Stimulated activated CD8-positive, alpha-beta memory T cell treated with anti-CD3 and anti-CD28 coated beads, Interleukin-12 subunit alpha, Interleukin-12 subunit beta, amount 100 ng/mL, for 24 hours (primary cell): ENCODE measurements at regions not wholly inside any gene's neighbourhood (a gene's known extent, or its start where the extent isn't known, plus 50 kb on each side); places are given as distances from the start of the nearest gene placed in this dataset.
"Not testable (repeated sequence)": the region's sequence is repeated elsewhere in the genome, so short reads cannot be mapped to it uniquely, and the experiment has no call there.

ENCODE experiments used
- DNase-seq: peaks from one replicate; pipeline ENCODE4 v3.0.0-alpha.2; 2020; ENCODE audit errors: extremely low read depth

DNA sequence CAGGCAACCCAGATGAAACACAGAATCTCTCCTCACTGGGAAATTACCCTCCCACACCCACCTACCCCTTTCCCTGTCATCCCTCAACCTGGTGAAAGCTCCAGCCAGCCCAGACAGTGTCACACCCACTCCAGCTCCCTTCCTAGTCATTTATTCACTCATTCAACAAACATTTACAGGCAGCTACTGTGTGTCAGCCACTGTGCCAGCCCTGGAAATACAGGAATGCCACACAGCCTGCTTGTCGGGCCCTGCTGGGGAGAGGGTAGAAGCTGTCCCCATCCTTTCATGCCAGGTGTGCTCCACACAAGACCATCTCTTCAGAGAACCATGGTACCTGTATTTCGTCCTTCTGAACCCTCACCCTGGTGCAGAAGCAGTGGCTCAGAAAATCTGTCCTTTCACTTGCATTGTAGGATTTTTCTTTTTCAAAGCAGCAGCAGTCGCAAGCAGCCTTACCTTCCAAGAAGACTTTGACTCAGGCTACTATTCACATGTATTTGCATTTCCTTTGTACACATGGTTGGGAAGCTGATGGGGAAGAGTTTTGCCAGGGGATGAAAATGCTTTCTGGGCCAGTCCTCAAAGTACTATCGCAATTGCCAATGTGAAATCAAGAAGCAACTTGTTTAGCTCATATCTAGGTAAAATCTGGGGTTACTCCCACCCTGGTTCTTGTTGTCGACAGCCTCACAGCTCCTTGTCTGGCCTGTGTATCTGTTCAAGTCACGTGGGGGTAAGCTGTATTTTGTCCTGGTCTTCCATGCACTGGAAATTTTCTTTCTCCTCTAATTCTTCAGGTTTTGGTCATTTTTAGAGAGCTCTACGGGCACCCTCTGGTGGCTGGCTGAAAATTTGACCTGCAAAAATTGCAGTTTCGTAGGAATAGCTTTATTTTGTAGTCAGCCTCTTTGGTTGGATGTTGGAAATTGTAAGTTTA, 147.4 kb upstream of the EGLN3 start:
- no peak for DNase-seq

DNA sequence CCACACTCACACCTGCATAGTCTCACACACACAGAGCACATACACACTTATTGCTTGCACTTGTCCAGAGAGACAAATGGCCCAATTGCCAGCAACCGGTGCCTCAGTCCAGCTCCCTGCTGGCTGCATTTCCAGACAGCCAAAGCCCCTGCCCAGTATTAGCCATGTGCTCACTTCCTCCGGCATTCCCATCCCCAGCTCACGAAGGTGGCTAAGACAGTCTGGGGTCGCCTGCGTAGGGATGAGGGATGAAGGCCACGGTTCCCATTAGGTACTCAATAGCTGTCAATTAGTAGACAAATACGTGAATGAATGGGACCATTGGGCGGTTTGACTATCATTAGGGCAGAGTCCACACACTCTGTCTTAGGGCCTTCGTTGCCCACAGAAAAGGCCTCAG, 146.8 kb upstream of the EGLN3 start:
- no peak for DNase-seq

DNA sequence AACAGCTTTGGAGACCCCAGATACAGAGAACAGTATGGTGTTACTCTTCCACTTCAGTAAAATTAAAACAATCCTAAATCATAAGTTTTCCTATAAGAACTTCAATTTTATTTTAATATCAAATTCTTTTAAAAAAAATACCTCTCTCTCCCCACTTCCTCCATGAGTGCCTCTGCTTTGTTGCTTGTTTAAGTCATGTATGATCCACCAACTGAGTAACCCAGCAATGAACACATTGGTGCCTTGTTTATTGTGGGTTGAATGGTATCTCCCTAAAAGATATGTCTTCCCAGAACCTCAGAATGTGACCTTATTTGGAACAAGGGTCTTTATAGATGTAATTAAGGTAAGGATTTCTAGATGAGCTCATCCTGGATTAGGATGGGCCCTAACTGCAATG, 143.5 kb upstream of the EGLN3 start:
- no peak for DNase-seq

DNA sequence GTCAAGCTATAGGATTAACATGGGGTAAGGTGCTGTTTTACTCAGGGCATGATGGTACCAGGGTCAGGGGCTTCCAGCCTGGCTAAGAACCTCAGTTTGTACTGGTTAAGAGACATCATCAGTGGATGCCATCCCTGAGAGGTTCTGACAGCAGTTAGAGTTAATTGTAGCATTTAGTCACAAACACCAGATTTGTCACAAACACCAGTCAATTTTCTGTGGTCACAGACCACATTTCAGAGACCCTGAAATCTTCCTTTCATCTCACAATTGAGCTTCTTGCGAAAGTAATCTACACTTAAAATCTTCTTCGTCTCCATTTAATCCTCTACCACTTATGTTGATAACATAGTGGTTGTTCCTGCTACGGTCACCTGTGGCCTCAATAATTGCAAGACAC, 143.0 kb upstream of the EGLN3 start:
- DNase-seq = no peak

DNA sequence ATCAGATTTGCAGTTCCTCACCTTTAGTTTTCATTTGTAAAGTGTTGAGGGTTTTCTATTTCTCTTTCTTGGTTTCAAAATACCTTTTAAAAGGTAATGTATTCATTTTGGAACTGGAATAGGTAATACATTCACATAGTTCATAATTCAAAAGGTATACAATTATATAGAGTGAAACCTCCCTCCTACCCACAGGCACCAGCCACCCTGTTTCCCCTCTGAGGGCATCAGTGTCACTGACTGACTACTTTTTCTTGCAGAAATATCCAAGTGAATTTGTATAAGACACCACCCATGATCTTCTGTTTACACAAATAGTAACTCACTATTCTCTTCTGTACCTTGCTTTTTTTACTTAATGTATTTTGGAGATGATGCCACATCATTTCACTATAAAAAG, 139.6 kb upstream of the EGLN3 start:
- no peak for DNase-seq

DNA sequence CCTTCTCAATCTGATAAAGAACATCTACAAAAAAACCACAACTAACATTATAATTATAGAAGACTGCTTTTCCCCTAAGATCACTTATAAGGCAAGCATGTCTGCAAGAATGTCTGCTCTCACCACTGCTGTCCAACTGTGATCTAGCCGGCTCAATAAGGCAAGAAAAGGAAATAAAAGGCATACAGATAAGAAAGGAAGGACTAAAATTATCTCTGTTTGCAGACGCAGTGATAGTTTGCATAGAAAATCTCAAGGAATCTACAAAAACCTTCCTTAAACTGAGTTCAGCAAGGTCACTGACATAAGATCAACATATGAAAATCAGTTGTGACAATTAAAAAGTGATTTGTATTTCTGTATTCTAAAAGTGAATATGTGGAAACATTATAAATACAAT, 138.0 kb upstream of the EGLN3 start:
- DNase-seq = no peak

DNA sequence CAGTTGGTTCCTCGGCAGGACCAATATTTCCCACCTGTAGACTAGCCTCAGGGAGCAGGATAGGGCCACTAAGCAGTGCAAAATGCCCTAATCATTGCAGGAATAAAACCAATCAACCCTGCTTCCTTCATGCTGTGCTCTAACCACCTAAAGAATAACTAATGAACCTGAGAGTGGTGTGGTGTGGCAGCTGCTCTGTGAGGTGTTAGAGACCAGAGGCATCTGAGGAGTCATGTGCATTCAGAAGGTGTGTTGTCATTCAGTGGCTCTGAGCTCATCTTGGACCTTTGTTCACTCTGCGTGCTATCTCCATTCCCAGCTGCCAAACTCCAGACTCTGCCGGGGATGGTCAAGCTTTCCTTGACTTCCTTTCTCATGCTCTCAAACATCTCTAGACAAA, 136.7 kb upstream of the EGLN3 start:
- DNase-seq = no peak

DNA sequence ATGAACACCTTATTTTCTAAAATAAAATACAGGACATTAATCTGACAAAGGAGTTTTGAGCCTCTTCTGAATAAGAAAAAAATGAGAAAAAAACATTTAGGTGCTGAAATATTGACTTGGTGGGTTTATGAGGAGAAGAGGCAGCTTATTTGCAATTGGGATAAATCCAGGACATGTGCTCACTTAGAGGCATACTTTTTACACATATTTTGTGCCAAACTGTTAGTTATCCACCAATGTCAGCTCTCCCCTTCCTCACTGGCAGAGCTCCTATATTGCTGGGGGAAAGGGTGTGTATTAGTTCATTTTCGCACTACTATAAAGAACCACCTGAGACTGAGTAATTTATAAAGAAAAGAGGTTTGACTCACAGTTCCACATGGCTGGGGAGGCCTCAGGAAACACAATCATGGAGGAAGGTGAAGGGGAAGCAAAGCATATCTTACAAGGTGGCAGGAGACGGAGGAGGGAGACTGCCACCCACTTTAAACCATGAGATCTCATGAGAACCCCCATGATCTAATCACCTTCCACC, 135.4 kb upstream of the EGLN3 start:
- DNase-seq = no peak

DNA sequence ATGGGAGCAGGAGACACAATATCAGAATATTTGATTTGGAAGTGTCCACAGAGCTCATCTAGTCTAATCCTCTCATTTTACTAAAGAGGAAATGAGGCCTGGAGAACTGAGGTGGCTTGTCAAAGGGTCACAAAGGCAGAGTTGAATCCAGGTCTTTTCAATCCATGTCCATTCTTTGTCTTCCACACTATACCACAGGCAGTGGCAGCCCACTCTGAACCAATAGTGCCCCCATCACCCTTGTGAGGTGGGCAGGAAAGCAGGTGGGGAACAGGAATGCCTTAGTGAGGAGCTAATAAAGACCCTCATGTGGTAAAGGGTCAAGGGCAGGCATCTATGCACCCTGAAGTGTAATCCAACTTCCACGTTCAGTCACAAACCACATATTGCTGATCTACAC, 134.8 kb upstream of the EGLN3 start:
- DNase-seq = no peak

DNA sequence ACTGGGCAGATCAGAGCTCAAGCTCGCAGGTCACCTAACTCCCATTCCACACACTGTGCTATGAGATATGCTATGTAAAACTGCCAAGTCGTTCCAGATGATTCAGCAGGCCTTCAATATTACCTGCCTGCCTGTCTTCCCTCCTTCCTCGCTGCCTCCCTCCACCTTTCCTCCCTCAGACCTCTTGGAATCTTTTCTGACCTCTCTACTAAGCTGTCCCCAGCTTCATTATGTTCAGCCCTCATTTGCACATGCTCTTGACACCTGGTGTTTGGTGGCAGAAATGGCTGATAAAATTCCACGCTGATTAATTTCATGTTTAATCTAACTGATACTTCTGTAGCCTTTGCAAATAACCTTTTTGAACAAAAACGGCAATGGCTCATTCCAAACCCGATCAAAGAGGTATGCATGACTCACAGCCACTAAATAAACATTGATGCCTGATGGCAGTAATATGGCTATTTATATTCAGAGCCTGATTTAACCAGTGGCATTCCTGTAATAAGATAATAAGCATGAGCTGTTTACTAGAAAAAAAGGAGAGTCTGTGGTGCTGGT, 130.8 kb upstream of the EGLN3 start:
- DNase-seq = no peak

DNA sequence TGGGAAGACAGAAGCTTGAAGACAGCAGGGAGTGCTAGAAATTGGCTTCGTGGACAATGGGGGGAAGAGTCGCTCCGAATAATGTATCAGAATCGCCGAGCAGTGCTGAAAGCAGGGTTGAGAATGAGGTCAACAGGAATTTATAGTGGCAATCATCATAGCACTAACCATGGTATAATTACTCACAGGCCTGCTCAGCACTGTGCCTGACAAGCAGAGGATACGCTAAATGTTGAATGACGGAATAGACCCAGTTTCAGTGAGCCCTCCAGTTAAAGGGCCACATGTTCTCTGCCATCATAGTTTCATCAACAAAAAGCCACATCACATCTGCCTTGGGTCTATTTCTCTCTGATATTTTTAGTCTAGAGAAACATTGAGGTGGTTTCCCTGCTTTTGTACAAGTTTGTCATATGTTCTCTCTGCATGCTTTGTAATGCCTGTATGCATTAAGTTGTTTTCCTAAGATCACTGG, 130.3 kb upstream of the EGLN3 start:
- DNase-seq = no peak

DNA sequence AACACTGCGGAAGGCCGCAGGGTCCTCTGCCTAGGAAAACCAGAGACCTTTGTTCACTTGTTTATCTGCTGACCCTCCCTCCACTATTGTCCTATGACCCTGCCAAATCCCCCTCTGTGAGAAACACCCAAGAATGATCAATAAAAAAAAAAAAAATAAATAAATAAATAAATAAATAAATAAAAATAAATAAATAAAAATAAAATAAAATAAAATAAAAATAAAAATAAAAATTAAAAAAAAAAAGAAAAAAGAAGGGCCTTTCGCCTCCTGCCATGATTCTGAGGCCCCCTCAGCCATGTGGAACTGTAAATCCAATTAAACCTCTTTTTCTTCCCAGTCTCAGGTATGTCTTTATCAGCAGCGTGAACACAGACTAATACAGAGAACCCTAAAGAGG, 128.8 kb upstream of the EGLN3 start:
- DNase-seq = not testable (repeated sequence)

DNA sequence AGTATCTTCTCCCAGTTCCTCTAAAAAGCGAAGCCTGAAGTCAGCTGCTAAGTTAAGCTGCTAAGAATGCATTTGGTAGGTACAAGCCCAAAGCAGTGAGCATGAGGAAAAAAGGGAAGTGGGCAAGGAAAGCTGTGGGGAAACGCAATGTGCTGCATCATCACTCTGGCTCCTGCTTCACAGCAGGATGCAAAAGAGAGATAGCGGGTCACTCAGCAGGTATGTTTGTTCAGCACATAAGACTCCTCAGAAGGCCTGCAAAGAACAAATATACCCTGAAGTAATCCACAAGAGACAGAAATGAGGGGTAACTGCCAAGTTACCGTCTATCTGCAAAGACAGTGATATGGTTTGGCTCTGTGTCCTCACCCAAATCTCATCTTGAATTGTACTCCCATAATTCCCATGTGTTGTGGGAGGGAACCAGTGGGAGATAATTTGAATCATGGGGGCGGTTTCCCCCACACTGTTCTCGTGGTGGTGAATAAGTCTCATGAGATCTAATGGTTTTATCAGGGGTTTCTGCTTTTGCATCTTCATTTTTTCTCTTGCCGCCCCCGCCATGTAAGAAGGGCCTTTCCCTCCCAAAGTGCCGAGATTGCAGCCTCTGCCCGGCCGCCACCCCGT, 127.4 kb upstream of the EGLN3 start:
- no peak for DNase-seq

DNA sequence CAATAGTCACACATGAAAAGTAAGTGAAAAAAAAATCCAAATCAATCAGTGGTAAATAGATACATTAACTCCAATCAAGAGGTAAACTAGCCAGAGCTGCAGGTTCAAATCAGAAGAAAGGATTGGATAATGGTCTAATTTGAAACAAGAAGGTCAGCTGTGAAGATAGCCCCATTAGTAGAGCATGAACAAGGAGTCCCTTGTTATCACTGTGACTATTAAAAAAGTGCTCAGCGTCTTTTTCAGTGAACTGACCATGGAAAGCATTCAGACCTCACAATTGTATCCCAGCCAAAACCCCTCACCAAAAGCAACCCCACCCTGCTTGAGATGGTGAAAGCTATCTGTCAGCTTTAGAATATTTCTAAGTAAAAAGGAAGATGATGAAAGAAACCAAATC, 125.0 kb upstream of the EGLN3 start:
- no peak for DNase-seq

DNA sequence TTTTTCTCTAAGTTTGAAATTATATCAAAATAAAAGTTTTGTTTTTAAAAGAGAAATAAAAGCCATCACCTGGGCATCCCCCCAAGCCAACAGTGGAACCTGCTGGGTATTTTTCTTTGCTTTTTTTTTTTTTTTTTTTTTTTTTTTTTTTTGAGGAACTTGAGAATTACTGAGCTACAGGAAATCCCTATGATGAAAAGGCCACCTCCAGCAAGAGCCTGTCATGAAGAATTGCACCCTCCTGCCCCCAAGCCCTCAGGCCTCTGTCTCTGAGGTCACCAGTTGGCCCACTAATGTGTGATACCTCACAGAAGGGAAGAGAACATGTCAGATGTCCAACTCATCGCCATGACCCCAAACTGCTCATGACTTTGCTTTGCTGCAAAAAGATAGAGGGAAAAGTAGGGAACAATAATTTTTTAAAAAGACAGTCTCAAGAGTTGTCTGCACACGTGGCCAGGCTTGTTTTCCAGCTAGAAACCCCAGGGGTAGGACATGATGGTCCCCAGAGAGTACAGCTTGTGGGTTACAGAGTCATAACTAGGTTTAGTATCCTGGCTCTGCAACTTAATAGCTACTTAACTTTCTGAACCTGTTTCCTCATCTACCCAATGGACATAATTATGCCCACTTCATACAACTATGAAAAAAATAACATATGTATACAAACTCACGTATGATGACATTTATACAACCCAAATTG, 124.3 kb upstream of the EGLN3 start:
- no peak for DNase-seq

DNA sequence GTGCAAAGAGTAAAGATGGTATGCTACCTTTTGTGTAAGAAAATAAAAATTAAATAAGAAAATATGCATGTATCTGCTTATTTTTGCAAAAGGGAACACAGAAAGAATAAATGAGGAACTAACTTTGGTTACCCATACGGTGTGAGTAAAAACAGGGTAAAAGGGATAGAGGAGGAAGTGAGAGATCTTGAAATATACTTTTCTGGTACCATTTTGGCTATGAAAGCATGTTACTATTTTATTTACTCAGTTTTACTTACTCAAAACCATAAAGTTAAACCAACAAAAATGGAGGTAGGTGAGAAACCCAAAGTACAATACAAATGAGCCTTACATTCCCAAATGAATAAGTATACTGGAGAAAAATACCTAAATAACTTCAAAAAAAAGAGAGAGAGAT, 122.0 kb upstream of the EGLN3 start:
- no peak for DNase-seq

DNA sequence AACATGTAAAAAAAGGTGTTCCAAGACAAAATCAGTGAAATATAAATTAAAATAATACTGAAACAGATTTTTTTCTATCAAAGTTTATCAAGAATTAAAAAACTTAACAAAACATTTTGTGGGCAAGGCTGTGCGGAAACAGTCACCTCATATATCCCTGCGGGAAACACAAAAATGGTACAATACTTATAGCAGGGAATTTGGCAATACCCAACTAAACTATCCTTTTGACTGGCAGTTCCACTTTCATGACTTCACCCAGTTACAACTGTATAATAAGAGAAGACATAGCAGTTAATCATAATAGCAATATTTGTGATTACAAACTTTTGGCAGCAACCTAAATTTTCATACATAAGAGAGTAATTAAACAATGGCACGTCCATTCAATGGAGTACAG, 121.5 kb upstream of the EGLN3 start:
- no peak for DNase-seq

DNA sequence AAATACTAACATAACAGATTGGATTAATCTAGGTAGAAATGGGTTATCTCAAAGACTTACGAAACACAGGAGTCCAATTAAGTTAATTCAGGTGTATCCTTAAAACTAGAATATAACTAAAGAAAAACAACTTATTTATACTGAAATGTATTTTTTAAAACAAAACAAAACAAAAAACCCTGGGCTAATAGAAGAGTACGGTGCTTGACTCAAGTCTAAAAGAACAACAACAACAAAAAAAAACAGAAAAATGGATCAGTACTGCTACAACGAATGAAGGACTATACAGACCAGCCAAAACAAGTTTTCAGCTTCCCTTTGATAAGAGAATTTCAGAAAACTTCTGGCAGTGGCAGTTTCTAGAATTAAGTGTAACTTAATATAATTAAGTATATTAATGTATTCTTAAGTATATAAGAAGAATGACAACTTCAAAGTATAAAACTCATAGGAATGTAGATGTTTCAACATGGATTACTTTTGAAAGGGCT, 120.1 kb upstream of the EGLN3 start:
- DNase-seq = no peak

DNA sequence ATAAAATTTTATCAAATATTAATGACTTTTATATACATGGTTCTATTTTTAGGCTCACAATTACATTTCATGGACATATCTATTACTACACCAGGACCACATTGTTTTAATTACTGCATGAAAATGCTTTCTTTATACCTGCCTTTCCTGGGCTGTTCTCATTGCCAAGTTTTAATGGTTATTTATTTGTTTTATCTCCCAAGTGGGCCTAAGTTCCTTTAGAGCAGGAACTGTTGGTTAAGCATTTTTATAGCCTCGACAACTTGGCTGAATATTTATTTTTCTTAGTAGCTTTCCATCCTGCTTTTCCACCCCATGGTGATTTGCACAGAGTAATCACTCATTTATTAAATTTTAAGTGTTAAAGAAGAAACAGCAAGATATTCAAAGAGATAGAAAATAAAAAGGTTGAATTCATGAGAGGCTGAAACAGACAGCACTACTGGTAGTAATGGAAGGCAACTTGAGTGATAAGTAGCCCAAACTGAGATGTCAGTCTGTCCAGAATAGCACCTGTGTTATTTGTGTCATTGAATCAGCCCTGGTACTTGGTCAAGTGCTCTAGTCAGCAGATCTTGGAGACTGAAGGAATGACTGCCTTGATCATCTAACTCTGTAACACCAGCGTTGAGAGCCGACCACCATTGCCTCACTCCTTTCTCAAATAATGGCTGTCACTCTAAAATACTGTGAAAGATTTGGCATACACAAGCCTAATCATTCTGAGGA, 119.1 kb upstream of the EGLN3 start:
- DNase-seq = no peak

DNA sequence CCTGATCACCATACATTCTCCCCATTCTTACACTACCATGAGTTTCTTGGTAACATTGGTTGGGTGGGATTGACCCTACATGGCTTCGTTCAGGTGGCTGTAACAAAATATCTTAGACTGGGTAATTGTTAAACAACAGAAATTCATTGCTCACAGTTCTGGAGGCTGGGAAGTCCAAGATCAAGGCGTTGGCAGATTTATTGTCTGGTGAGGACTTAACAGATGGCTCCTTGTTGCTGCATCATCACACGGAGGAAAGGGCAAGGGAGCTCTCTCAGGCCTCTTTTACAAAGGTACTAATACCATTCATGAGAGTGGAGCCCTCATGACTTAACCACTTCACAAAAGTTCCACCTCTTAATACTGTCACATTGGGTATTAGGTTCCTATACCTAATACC, 116.7 kb upstream of the EGLN3 start:
- DNase-seq = no peak

DNA sequence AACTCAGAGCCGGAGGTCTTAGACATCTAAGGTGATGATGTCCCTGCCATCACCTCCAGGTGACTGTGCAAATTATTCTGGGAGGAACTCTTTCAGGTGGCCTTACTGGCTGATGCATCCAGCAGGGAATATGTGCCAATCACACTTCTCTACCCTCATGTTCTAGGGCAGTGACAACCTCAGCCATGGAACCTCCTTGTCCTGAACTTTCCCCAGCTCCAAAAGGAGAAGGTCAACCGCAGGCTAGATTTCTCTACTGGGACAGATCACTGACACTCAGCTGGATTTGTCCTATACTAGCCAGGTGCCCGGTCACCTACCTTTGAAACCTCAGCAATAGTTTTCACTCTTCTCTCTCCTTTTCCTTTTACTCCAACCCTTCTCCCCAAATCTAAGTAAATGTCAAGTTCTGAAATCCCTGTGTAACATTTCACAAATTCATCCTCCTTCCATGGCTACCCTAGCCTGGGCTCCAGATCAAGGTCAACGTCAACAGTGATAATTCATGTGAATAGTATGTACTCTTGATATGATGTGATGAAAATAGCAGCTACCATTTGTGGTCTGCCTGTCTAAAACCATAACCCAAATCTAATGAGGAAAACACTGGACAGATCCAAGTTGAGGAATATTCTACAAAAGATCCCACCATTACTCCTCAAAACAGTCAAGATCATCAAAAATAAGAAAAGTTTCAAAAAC, 115.0 kb upstream of the EGLN3 start:
- DNase-seq = no peak
